H1 (cell line): ENCODE measurements at regions not wholly inside any gene's neighbourhood (a gene's known extent, or its start where the extent isn't known, plus 50 kb on each side); places are given as distances from the start of the nearest gene placed in this dataset.
A peak's percentile ranks its signal among the peaks of the same experiment; 100 is the strongest.

Experiments used
- CTCF ChIA-PET: fragments of 300-600 bp; sonication (Branson Sonifier 250); formaldehyde crosslinking; loops from one replicate; lab custom pipeline; 2021; ENCODE audit not compliant: partially characterized antibody; lab: Charles Lee
- POLR2A ChIA-PET: fragments of 300-600 bp; sonication (Branson Sonifier 250); formaldehyde crosslinking; loops from one replicate; lab custom pipeline; 2021; ENCODE audit warnings: inconsistent platforms; ENCODE audit not compliant: partially characterized antibody; lab: Charles Lee
- DNase-seq, 2 experiments: peaks; one replicate each; pipeline versions ENCODE4 v3.0.0 to v3.0.0-alpha.2; 2010 to 2022; ENCODE audit warnings: low spot score in 2 of 2, low read depth in 1 of 2, mixed read lengths in 1 of 2
- FAIRE-seq: peaks from 2 replicates; lab custom pipeline; 2011; peaks lifted over from hg19 to GRCh38; lab: Jason Lieb, UNC
- H2AFZ ChIP-seq: 2 replicates; pipeline ENCODE4 v1.8.1; 2012; ENCODE audit warnings: low read length, inconsistent platforms
- H2AK5ac ChIP-seq: 2 replicates; pipeline ENCODE4 v1.6.1; 2013; ENCODE audit warnings: low read depth, low read length
- H2BK120ac ChIP-seq: replicated peaks from 2 replicates; pipeline ENCODE3; 2013; ENCODE audit warnings: low read depth, low read length, inconsistent platforms
- H2BK12ac ChIP-seq: 2 replicates; pipeline ENCODE4 v1.6.1; 2013; ENCODE audit warnings: low read depth, low read length
- H2BK15ac ChIP-seq: 2 replicates; pipeline ENCODE4 v1.6.1; 2013; ENCODE audit warnings: low read length
- H2BK20ac ChIP-seq: 2 replicates; pipeline ENCODE4 v1.6.1; 2013; ENCODE audit warnings: low read length
- H2BK5ac ChIP-seq: 2 replicates; pipeline ENCODE4 v1.6.1; 2013; ENCODE audit warnings: low read depth, low read length
- H3K14ac ChIP-seq: 2 replicates; pipeline ENCODE4 v1.6.1; 2013; ENCODE audit warnings: inconsistent platforms; ENCODE audit not compliant: insufficient read length
- H3K18ac ChIP-seq: 2 replicates; pipeline ENCODE4 v1.6.1; 2013; ENCODE audit warnings: low read length; ENCODE audit errors: extremely low read depth
- H3K23ac ChIP-seq: 2 replicates; pipeline ENCODE4 v1.6.1; 2013; ENCODE audit warnings: inconsistent platforms; ENCODE audit not compliant: insufficient read length
- H3K23me2 ChIP-seq: 2 replicates; pipeline ENCODE4 v1.6.1; 2013; ENCODE audit warnings: low read depth, low read length
- H3K27ac ChIP-seq: 2 replicates; pipeline ENCODE4 v1.6.1; 2011; ENCODE audit warnings: low read depth, low read length, inconsistent platforms
- H3K27me3 ChIP-seq, 4 experiments: replicated peaks in 1 of 4; 1 replicate in 1 of 4; 2 replicates in 3 of 4; pipeline versions ENCODE4 v1.6.1 to v1.8.1; 2011 to 2013; ENCODE audit warnings: low read length in 3 of 4, mild to moderate bottlenecking in 3 of 4, inconsistent platforms in 2 of 4, mixed read lengths in 2 of 4, moderate library complexity in 1 of 4; ENCODE audit not compliant: control insufficient read depth in 3 of 4, insufficient read depth in 3 of 4; ENCODE audit errors: extremely low read depth in 1 of 4
- H3K36me3 ChIP-seq, 4 experiments: 2 replicates each; pipeline versions ENCODE4 v1.6.1 to v1.8.1; 2011 to 2013; ENCODE audit warnings: mild to moderate bottlenecking in 4 of 4, low read length in 3 of 4, moderate library complexity in 2 of 4, control low read depth in 1 of 4, inconsistent platforms in 1 of 4; ENCODE audit not compliant: insufficient read depth in 4 of 4, control insufficient read depth in 2 of 4
- H3K4ac ChIP-seq: replicated peaks from 2 replicates; pipeline ENCODE3; 2013; ENCODE audit warnings: low read length, low read depth, mixed read lengths, inconsistent platforms; ENCODE audit not compliant: insufficient read length
- H3K4me1 ChIP-seq, 4 experiments: replicated peaks in 1 of 4; 1 replicate in 1 of 4; 2 replicates in 3 of 4; pipeline versions ENCODE4 v1.6.1 to v1.8.1; 2011 to 2013; ENCODE audit warnings: low read length in 3 of 4, inconsistent platforms in 2 of 4, mixed read lengths in 1 of 4; ENCODE audit not compliant: insufficient read depth in 4 of 4, control insufficient read depth in 3 of 4
- H3K4me2 ChIP-seq, 2 experiments: 2 replicates each; pipeline versions ENCODE4 v1.6.1 to v1.8.1; 2011 to 2013; ENCODE audit warnings: low read depth in 2 of 2, low read length in 2 of 2, control low read depth in 1 of 2, inconsistent platforms in 1 of 2, mild to moderate bottlenecking in 1 of 2; ENCODE audit not compliant: insufficient read depth in 1 of 2
- H3K4me3 ChIP-seq, 4 experiments: fragments of 200-600, 300-600 bp in 1 of 4; sonication (generic), shearing (Covaris generic), sonication (Bioruptor Twin) in 1 of 4; 2 replicates each; pipeline versions ENCODE4 v1.5.1 to v1.8.1; 2011 to 2016; ENCODE audit warnings: low read length in 4 of 4, low read depth in 3 of 4, control low read depth in 2 of 4, inconsistent platforms in 2 of 4, mild to moderate bottlenecking in 2 of 4, mixed read lengths in 1 of 4, moderate library complexity in 1 of 4; ENCODE audit not compliant: insufficient read depth in 2 of 4; ENCODE audit errors: extremely low read depth in 1 of 4
- H3K56ac ChIP-seq: replicated peaks from 2 replicates; pipeline ENCODE3; 2013; ENCODE audit warnings: low read depth, mild to moderate bottlenecking, mixed read lengths, low read length, inconsistent platforms; ENCODE audit not compliant: insufficient read length
- H3K79me1 ChIP-seq: 2 replicates; pipeline ENCODE4 v1.6.1; 2013; ENCODE audit warnings: low read depth, low read length, control low read depth
- H3K79me2 ChIP-seq, 2 experiments: 2 replicates each; pipeline versions ENCODE4 v1.6.1 to v1.8.1; 2012 to 2013; ENCODE audit warnings: low read length in 2 of 2, mild to moderate bottlenecking in 2 of 2, inconsistent platforms in 1 of 2; ENCODE audit not compliant: insufficient read depth in 2 of 2, control insufficient read depth in 1 of 2
- H3K9ac ChIP-seq, 4 experiments: replicated peaks in 1 of 4; 1 replicate in 1 of 4; 2 replicates in 3 of 4; pipeline versions ENCODE4 v1.6.1 to v1.8.1; 2011 to 2013; ENCODE audit warnings: low read depth in 3 of 4, low read length in 3 of 4, control low read depth in 2 of 4, mild to moderate bottlenecking in 2 of 4, moderate library complexity in 2 of 4, inconsistent platforms in 1 of 4; ENCODE audit errors: extremely low read depth in 1 of 4
- H3K9me3 ChIP-seq, 2 experiments: 2 replicates each; pipeline versions ENCODE4 v1.6.1 to v1.8.1; 2012 to 2013; ENCODE audit warnings: mild to moderate bottlenecking in 2 of 2, moderate library complexity in 2 of 2, control low read depth in 1 of 2, inconsistent platforms in 1 of 2, low read depth in 1 of 2, low read length in 1 of 2, mixed read lengths in 1 of 2; ENCODE audit not compliant: insufficient read depth in 2 of 2
- H4K20me1 ChIP-seq, 2 experiments: replicated peaks in 1 of 2; 2 replicates each; pipeline versions ENCODE3 to v1.8.1; 2011 to 2013; ENCODE audit warnings: inconsistent platforms in 2 of 2, low read length in 2 of 2, mild to moderate bottlenecking in 1 of 2; ENCODE audit not compliant: insufficient read depth in 2 of 2, control insufficient read depth in 1 of 2
- H4K5ac ChIP-seq: 2 replicates; pipeline ENCODE4 v1.6.1; 2013; ENCODE audit warnings: low read length, low read depth, mixed read lengths, inconsistent platforms; ENCODE audit not compliant: insufficient read length
- H4K8ac ChIP-seq: 2 replicates; pipeline ENCODE4 v1.8.0; 2013; ENCODE audit warnings: mild to moderate bottlenecking, moderate library complexity, low read length, inconsistent platforms; ENCODE audit not compliant: insufficient read depth; ENCODE audit errors: extremely low read depth
- H4K91ac ChIP-seq: replicated peaks from 2 replicates; pipeline ENCODE3; 2013; ENCODE audit warnings: low read length, mixed read lengths, inconsistent platforms; ENCODE audit not compliant: insufficient read length
- RAD21 ChIP-seq, 2 experiments: IDR thresholded peaks in 1 of 2; conservative IDR thresholded peaks in 1 of 2; 2 replicates each; pipeline ENCODE4 v1.6.1; 2011; ENCODE audit warnings: low read depth in 2 of 2, low read length in 2 of 2, improper control_type of control experiment in 1 of 2, inconsistent platforms in 1 of 2, mild to moderate bottlenecking in 1 of 2, moderate library complexity in 1 of 2
- YY1 ChIP-seq: IDR thresholded peaks from 2 replicates; pipeline ENCODE4 v1.6.1; 2011; ENCODE audit warnings: low read depth, mild to moderate bottlenecking, low read length
- WGBS, 2 experiments: shearing (Covaris generic) in 1 of 2; methylation state at CpG; one replicate each; pipeline versions ENCODE4 v1.1.6 to v1.1.7; 2013 to 2015; ENCODE audit warnings: low lambda C conversion rate in 2 of 2, mixed read lengths in 2 of 2, inconsistent platforms in 1 of 2, low coverage in 1 of 2, missing lambda C conversion rate in 1 of 2; ENCODE audit not compliant: insufficient replicate concordance in 2 of 2, insufficient coverage in 1 of 2, insufficient read length in 1 of 2; ENCODE audit errors: extremely low coverage in 1 of 2, missing lambda C conversion rate in 1 of 2; 5-methylcytosine and 5-hydroxymethylcytosine counted together
- TF ChIP-seq, protein P1 (sequence below), 3 experiments: IDR thresholded peaks; 1 replicate in 2 of 3; 2 replicates in 1 of 3; pipeline versions ENCODE4 v1.5.1 to v1.6.1; 2011; ENCODE audit warnings: low read length in 3 of 3, mild to moderate bottlenecking in 3 of 3, inconsistent platforms in 2 of 3, low read depth in 1 of 3, moderate library complexity in 1 of 3; ENCODE audit not compliant: insufficient read depth in 1 of 3; ENCODE audit errors: control extremely low read depth in 1 of 3

DNA sequence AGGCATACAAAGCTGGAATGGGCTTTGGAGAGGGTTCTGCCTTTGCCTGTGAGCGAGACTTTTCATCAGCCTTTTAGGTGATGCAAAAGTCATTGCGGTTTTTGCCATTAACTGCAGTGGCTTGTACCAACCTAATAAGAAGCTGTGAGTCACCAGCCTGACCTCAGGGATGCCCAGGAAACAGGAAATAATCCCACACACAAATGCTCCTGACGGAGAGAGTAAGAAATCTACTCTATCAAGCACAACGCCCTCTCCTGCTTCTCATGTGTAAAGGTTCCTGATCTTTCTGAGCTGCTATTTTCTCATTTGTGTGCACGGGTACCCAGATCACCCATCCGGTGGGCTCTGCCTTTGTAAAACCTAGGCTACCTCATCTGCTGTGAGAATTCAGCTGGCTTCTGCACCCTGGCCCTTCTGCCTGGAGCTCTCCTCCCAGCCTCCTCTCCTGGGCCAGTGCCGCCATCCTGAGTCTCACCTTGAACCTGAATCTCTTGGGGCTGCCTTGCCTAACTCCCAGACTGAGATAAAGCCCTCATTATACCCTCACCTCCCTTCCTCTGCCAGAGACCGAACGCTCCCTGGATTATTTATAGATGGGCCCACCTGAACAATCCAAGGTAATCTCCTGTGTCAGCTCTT, 299.7 kb downstream of the C16orf95 start:
- no peaks in the 10 kb centered on the region for H3K79me2 ChIP-seq
- 81% methylated on average over 9 of the region's 9 CpGs; no CpG with 5 or more reads in 1 of the 2 experiments for WGBS, 2 experiments
- no peak overlapping the region for H2AFZ ChIP-seq
- no peak overlapping the region for H3K4ac ChIP-seq
- no peak overlapping the region for H3K18ac ChIP-seq
- no peak overlapping the region for H3K23ac ChIP-seq
- H3K79me1 ChIP-seq: no peaks in the 10 kb centered on the region
- H4K5ac ChIP-seq: no peak overlapping the region
- POLR2A ChIA-PET: interaction anchor here (0.7 kb wide), 1 partner anchor 10 kb away, joined by 3 read pairs; no protein-coding TSS in a partner anchor
- H3K14ac ChIP-seq: no peak overlapping the region
- H3K4me3 ChIP-seq: no peak overlapping the region
- H2BK5ac ChIP-seq: no peak overlapping the region
- FAIRE-seq (no peak), DNase-seq (no peak)
- H4K8ac ChIP-seq: no peak overlapping the region
- no peak overlapping the region for H4K91ac ChIP-seq
- CTCF ChIA-PET: interaction anchor here (0.8 to 2.5 kb wide), 22 partner anchors 9 to 460 kb away, joined by 3 to 17 read pairs (median 4); no protein-coding TSS in a partner anchor
- no peak overlapping the region for H3K9ac ChIP-seq
- H3K9me3 ChIP-seq: no peaks in the 10 kb centered on the region
- H2BK20ac ChIP-seq: no peak overlapping the region
- no peak overlapping the region for H2BK120ac ChIP-seq
- no peak overlapping the region for H2AK5ac ChIP-seq
- no peaks in the 10 kb centered on the region for H3K36me3 ChIP-seq
- H3K56ac ChIP-seq: no peak overlapping the region
- TF ChIP-seq YY1: no peak
- TF ChIP-seq, protein P1, sequence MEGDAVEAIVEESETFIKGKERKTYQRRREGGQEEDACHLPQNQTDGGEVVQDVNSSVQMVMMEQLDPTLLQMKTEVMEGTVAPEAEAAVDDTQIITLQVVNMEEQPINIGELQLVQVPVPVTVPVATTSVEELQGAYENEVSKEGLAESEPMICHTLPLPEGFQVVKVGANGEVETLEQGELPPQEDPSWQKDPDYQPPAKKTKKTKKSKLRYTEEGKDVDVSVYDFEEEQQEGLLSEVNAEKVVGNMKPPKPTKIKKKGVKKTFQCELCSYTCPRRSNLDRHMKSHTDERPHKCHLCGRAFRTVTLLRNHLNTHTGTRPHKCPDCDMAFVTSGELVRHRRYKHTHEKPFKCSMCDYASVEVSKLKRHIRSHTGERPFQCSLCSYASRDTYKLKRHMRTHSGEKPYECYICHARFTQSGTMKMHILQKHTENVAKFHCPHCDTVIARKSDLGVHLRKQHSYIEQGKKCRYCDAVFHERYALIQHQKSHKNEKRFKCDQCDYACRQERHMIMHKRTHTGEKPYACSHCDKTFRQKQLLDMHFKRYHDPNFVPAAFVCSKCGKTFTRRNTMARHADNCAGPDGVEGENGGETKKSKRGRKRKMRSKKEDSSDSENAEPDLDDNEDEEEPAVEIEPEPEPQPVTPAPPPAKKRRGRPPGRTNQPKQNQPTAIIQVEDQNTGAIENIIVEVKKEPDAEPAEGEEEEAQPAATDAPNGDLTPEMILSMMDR (IDR thresholded peaks at IDR 0.05; ENCODE audit: control extremely low read depth in 1 of 3, insufficient read depth in 1 of 3, low read depth in 1 of 3, low read length in 3 of 3): peak in 2 of 3 experiments; percentile 20 to 51; a peak in 2 of 4 replicates
- TF ChIP-seq RAD21 (IDR thresholded peaks at IDR 0.05 in 1 of 2, conservative IDR thresholded peaks at IDR 0.05 in 1 of 2; ENCODE audit: low read depth in 2 of 2, low read length in 2 of 2): peak; percentile 40 to 53
- H2BK12ac ChIP-seq: no peak overlapping the region
- H3K23me2 ChIP-seq: peaks cover 6% of the 10 kb centered on the region; the same call in 1 of the 2 replicates
- H3K4me1 ChIP-seq: no peaks in the 10 kb centered on the region; a peak in 1 of 7 replicates
- no peaks in the 10 kb centered on the region for H4K20me1 ChIP-seq
- no peak overlapping the region for H2BK15ac ChIP-seq
- no peak overlapping the region for H3K4me2 ChIP-seq
- H3K27ac ChIP-seq: no peak overlapping the region
- H3K27me3 ChIP-seq: no peaks in the 10 kb centered on the region
